ENCODE measurements at regions not wholly inside any gene's neighbourhood (a gene's known extent, or its start where the extent isn't known, plus 50 kb on each side); places are given as distances from the start of the nearest gene placed in this dataset.
"Not testable (repeated sequence)": the region's sequence is repeated elsewhere in the genome, so short reads cannot be mapped to it uniquely, and the experiment has no call there.

DNA sequence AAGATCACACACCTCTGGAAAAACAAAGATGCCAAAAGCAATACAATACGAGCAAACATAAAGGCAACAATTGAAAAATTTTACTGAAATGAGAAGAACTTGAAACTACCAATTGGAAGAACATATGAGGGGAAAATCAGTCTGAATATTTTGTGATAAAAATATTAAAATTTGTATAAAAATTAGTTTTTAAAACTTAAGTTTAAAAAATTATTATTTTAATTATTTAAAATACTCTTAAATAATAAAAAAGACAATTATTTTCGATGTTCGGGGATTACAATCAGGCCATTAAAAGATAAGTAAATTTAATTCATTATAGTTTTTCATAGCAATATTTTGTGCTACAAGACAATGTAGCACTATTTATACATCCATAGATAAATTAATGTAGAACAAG, 1239.3 kb downstream of the AMY1C start:
- DNase-seq, result no peak

DNA sequence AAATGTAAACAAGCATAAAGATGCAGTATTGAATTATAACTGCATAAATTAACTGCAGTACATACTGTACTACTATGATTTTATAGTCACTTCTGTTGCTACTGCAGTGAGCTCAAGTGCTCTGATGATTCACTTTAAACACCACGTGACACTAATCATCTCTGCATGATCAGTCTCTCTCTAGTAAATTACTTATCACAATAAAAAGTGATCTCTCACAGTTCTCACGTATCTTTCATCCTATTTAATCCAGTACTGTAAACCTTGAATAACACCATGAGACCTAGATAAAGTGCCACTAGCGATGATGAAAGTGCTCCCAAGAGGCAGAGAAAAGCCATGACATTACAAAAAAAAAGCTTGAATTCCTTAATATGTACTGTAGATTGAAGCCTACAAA, 1242.0 kb downstream of the AMY1C start:
- no peak for DNase-seq

DNA sequence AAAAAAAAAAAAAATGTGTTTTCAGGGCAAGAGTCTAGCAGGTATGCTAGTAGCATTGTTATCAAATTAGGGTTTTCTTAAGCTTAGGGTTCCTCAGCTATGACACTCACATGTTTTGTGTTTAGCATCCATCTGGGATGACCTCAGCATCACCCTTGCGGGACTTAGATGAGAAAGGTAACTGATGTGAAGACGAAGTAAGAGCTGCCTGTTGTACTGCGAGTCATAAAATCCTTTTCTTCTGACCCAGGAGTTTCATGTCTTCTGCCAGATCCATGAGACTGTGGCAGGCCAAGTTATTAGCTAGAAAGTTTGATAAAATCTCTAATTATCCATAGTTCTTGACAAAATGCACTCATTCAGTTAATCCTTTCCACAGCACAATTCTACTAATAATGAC, 1251.1 kb downstream of the AMY1C start:
- DNase-seq, result no peak

DNA sequence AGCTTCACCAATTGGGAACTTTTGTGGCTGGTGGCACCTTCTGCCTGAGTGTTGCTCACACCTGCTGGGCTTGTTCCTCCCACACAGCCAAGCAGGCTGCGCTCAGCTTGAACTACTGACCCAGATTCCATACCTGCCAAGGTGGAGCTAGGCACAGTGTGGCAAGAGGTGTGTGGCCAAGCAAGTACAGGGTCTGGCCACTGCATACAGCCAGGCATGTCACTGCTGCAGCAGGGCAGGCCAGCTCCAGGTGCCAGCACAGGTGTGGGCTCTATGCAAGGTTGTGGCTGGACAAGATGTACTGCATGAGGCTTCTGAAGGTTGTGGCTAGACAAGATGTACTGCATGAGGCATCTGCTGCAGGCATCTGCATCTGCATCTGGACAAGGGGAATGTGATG, 1254.8 kb downstream of the AMY1C start:
- no peak for DNase-seq

DNA sequence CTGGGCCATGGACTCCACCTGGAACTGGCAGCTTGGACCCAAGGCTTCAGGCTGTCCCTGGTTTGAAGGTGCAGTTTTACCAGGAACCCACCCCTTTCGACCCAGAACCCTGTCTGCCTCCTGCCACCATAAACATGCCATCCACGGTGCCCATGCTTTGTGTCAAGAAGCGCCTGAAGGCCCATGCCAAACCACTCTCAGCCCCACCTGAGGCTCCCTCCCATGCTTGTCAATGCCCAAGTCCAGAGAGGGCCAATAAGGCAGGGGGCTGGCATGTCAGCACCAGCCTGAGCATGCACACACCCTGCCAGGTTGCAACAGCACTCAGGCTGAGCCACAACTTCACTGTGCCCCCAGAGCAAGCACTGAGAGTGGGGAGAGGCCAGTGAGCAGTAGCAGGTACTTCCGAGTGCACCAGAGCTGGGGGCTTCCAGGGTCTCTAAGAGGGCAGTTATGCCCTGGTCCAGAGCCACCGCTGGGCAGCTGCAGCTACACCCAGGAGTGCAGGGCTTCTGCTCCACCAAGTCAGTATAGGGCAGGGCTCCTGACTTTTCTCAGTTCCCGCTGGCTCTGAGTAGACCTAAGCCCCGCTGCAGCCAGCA, 1256.0 kb downstream of the AMY1C start:
- no peak for DNase-seq

DNA sequence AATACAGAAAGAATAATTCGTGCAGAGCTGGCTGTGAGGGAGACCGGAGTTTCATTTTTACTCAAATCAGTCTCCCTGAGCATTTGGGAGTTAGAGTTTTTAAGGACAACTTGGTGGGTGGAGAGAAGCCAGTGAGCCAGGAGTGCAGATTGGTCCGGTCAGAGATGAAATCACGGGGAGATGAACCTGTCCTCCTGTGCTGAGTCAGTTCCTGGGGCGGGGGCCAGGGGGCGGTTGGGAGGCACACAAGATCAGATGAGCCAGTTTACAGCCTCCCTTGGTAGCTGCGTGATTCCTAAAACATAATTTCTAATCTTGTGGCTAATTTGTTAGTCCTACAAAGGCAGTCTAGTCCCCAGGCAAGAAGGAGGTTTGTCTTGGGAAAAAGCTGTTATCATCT, 1267.9 kb downstream of the AMY1C start:
- DNase-seq, result no peak

DNA sequence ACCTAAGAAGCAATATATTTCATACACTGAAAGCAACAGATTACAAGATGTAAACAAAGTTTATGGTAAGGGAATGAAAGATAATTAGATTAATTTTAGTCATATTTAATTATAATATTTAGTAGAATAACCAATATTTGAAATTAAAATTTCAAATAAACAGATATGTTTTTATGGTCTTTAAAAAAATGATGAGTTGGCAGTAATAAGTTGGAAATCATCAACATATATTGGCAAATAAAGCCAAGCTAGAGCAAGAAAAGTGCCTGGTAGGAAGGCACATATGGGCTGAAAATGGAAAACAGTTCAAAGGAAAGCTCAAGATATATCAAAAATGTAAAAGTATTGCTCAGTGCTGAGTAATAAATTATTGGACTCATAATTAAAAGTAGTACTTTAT, 1274.0 kb downstream of the AMY1C start:
- DNase-seq, result no peak

DNA sequence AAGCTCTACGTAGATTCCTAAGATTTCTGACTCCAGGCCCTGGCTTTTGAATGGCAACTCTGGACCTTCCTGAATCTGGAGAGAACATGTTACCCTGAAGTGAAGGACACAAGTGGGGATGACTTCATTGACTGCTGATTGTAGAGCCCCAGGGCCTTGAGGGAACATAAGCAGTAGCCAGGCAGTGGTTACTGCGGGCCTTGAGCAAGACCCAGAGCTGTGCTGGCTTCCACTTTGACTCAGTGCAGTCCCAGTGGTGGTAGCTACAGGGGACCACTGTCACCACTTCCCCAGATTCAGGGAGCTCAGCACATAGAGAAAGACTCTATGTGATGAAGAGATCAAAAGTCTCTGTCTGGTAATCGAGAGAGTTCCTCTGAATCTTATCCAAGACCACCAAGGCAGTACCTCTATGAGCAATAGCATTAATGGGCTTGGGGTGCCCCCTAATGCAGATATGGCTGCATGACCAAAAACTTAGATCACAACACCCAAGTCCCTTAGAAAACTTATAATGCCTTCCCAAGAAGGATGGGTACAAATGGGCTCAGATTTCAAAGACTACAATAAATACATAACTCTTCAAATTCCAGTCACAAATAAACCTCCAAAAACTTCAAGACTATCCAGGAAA, 1278.3 kb downstream of the AMY1C start:
- no peak for DNase-seq

DNA sequence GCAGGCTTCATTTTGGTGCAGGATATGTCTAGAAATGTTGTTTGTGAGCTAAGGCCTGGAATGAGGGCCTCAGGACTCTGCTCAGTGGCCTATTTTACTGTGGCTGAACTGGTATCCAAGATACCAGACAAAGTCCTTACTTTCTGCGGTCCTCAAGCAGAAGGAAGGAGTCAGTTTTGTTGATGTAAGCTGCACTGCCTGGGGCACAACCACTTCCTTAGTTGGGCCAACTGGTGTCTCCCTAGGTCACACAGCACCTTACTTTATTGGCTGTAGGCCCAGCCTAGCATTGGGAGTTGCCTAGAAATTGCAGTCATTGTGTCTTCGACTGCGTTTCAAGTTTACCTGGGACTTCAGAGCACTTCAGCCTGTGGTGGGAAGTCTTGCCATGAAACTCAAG, 1322.7 kb downstream of the AMY1C start:
- DNase-seq, result no peak

DNA sequence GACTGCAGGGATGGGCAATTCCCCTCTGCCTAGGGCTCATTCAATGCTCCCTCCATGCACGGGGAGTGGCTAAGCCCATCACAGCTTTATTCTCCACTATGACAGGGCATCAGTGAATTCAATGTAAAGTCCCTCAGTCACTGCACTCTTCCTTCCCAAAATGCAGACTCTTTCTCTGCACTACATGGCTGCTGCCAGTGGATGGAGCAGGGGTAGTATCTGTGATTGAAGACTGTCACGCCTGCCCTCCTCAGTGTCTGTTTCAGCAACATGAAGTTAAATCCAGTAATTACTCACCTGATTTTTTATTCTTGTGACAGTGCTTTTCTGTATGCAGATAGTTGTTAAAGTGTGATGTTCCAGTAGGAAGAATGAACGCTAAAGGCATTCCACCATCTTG, 1323.2 kb downstream of the AMY1C start:
- DNase-seq, result no peak

DNA sequence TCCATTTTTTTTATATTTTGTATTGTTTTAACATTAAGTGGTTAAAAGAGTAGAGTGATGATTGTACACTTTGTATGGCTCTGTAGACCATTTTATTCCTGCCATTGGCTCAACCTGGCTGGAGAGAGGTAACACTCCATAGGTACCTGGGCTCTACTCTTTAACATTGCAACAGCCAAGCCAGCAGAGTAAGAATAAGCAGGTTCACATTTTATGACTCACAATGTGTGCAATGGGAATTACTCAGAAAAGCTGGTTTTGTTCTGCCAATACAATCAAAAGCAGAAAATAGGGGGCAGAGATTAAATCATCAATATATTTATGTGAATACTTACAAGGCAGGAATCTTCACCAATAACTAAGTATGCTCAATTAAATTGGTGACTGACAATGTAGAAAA, 1324.0 kb downstream of the AMY1C start:
- no peak for DNase-seq

DNA sequence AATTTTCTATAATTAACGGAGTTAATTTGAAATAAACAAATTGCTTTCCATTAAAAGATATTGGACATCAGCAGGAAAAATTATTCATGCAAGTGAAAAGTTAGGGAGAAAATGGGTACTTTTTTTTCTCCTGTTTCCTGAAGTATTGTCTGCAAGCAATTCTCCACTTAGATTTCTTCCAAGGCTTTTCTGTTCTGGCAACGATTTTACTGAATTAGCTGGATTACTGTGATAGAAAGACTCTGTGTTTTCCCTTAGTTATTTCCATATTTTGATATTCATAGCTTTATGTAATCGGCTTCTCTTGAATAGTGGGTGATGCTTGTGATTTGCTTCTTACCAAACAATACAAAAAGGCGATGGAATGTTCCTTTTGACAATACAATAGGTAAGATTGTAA, 1333.9 kb downstream of the AMY1C start:
- no peak for DNase-seq

DNA sequence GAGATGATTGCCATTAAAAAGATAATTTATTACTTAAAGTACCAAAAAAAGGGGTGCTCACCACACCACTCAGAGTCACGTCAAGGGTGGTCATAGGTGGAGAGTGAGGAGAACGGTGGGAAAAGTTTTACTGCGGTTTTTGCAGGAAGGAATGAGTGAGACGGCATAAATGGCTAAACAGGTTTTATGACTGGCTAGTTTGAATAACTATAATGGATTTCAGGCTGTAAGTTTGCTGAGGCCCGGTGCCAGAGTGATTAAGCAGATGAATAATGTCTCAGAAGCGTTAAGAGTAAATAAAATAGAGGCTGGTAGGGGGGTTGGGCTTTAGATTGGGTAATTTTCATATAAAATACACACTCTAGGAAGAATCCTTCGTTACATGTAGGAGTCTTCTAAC, 1337.8 kb downstream of the AMY1C start:
- DNase-seq, result no peak

DNA sequence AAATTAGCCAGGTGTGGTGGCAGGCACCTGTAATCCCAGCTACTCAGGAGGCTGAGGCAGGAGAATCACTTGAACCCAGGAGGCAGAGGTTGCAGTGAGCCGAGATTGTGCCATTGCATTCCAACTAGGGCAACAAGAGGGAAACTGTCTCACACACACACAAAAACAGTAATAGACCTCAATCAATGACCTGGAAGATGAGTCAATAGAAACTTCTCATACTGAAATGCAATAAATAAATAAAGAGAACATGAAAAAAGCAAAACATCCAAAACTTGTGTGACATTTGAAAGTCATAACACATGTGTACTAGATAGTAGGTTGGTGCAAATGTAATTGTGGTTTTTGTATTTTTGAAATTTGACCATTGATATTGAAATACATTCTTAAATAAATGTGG, 1338.5 kb downstream of the AMY1C start:
- no peak for DNase-seq

DNA sequence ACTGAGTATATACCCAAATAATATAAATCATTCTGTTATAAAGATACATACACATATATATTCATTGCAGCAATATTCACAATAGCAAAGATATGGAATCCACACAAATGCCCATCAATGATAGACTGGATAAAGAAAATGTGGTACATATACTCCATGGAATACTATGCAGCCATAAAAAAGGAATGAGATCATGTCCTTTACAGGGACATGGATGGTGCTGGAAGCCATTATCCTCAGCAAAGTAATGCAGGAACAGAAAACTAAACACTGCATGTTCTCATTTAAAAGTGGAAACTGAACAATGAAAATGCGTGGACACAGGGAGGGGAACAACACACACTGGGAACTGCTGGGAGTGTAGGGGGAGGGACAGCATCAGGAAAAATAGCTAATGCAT, 1344.2 kb downstream of the AMY1C start:
- DNase-seq, result not testable (repeated sequence)

DNA sequence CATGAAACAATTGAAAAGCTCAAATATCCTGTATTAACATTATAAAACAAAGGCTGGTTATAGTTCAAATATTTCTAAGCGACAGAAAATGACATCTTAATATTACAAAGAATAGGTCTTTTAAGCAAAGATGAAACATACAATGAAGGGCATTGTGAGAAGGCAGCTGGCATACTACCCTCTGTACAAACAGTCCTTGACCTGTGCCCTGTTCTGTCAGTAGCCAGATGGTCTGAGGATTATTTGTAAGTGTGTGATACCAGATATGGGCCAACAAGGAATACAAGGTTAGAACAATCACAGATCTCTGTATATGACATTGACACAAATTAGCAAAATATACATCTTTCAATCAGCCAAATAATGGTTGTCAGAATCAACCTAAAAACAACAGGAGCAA, 1350.4 kb downstream of the AMY1C start:
- no peak for DNase-seq

DNA sequence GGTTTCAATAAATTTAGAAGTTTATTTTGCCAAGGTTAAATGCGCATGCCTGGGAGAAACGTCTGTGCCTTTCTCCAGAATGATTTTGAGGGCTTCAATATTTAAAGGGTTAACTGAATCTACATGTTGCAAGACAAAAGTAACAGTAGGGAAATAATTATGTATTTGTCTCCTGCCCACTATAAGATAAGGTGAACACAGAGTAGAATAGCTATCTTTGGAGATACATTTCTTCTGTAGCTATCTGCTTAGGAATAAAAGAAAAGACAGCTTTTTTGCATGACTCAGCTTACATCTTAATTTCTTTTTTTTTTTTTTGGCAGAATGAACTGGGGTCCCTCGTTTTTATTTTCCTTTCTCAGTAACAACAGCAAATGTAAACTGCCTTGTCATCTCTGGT, 1351.6 kb downstream of the AMY1C start:
- no peak for DNase-seq

DNA sequence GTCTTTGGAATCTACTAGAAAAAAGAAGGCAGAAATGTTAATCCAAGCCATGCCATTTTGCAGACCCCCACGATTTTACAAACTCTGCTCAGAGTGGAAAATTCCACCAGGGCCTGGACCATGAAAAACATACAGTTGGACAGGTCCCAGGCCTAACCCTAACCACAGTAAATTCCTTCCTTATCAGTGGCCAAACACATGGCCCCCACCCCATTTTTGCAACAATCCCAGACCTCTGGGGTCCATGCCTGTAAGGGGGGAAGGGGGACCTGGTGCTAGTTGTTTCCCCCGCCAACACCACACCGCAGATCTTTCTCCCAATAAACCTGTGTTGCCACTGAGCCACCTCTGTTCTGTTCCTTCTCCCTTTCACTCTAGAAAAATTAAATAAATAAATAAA, 1352.7 kb downstream of the AMY1C start:
- no peak for DNase-seq

DNA sequence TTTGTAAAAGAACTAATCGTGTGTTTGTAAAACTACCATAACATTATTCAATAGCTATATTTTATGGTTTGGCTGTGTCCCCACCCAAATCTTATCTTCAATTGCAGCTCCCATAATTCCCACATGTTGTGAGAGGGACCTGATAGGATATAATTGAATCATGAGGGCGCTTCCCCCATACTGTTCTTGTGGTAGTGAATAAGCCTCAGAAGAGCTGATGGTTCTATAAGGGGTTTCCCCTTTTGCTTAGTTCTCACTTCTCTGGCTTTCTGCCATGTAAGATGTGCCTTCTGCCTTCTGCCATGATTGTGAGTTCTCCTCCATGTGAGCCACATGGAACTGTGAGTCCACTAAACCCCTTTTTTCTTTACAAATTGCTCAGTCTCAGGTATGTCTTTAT, 1372.3 kb downstream of the AMY1C start:
- DNase-seq, result no peak

DNA sequence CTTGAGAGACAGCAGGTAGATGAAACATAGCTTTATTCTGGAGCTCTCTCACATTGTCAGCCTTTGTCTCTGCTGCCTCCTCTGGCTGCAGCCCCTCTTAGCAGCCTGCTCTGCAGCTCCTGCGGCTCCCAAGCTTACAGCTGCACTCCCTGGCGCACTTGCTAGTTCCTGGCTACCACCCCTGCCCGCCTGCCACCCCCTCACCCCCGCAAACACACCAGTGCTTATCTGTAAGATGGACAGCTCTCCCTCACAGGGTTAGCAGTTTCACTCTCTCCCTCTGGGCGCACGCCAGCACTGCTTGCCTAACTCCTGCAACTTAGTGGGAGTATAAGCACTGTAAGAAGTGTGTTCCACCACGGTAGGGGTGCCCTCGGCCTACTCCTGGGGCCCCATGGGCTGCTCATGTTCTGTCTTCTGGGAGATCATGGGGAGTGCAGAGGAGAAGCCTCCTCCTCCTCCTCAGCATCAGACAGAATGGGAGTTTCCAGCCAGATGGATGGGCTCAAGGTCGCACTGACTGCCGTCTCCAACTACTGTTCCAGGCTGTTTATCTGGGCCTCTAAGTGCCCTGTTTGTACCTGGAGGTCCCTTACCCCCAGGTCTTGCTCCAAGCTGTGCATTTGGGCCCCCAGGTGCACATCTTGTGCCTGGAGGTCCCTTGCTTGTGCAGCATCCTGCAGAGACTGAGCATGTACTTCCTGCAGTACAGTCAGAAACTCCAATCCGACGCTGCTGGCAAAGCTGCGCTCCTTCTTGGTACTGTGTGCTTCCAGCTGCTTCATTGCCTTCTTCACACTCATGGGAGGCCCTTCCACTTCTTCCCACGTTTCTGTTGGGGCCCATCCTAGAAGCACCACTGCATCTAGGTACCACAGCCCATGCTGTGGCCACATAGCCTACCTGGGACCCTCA, 1388.1 kb downstream of the AMY1C start:
- no peak for DNase-seq

DNA sequence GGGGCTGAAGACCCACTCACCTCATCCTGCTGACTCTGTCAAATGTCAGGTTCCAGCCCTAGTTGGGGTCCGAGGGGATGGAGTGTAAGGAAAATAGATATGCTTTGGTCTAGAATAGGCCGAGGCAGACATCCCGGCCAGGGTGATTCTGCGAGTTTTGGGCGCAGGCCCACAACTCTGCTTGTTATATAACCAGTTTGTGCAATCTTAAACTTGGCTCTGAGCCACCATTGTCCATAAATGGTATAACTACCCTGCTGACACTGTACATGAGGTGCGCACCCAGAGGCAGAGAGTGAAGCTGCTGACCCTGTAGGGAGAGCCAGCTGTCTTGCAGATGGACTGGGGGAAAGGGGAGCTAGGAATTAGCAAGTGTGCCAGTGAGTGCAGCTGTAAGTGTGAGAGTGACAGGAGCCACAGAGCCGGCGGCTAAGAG, 1388.8 kb downstream of the AMY1C start:
- DNase-seq, result no peak

DNA sequence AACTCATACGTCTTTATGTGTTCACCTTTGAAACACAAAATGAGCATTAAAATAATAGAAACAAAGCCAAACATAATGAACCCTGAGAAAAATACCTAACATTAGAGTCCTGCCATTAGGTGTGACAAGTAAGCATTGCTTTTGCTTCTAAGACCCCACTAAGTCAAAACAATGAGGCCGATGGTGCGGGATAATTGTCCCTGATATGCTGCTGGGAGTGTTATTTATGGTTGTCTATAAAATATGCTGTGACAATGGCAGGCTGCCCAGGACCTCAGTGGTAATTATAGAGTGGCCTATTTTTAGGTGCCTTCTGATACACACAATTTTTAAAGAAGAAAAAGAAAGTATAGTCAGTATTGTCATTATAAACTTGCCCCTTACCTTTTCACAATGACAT, 1423.1 kb downstream of the AMY1C start:
- no peak for DNase-seq

DNA sequence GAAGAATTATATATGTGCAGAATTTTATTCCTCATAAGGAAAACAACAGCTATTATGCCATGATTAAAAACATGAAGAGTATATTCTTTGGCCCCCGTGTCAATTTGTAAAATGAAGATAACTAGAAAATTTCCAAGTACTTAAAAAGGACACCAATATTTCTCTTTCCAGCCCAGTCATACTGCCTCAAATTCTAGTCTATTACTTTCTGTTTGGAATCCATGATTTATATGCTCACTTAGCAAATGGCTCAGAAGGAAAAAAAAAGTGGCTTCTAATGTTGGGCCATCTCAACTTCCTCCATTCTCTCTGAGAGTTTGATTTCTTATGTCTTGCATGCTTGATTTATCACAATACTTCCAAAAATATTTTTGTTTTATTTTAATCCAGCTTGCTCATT, 1431.1 kb downstream of the AMY1C start:
- no peak for DNase-seq

DNA sequence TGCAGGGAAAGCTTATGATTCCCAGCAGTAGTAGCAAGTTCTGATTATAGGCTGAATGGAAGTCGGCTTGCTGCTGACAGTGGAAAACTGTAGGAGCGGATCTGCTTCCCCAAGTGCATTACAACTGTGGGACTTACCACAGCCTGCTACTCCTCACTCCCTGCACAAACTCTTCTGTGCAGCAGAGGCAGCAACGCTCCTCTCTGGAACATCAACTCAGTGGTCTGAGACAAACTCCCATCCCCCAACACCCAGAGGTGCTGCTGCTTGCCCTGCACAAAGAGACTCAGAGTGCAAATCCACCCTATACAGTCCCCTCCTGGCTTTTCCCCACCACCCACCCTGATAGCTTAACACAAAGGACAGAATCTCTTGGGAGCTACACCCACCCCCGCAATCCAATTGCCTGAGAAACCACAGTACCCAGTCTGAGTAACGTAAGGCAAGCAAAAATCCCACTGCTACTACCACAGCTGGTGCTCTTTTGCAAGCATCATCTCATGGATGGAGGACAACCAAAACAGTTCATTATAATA, 1455.2 kb downstream of the AMY1C start:
- DNase-seq, result no peak
